ENCODE measurements at regions not wholly inside any gene's neighbourhood (a gene's known extent, or its start where the extent isn't known, plus 50 kb on each side); places are given as distances from the start of the nearest gene placed in this dataset.

DNA sequence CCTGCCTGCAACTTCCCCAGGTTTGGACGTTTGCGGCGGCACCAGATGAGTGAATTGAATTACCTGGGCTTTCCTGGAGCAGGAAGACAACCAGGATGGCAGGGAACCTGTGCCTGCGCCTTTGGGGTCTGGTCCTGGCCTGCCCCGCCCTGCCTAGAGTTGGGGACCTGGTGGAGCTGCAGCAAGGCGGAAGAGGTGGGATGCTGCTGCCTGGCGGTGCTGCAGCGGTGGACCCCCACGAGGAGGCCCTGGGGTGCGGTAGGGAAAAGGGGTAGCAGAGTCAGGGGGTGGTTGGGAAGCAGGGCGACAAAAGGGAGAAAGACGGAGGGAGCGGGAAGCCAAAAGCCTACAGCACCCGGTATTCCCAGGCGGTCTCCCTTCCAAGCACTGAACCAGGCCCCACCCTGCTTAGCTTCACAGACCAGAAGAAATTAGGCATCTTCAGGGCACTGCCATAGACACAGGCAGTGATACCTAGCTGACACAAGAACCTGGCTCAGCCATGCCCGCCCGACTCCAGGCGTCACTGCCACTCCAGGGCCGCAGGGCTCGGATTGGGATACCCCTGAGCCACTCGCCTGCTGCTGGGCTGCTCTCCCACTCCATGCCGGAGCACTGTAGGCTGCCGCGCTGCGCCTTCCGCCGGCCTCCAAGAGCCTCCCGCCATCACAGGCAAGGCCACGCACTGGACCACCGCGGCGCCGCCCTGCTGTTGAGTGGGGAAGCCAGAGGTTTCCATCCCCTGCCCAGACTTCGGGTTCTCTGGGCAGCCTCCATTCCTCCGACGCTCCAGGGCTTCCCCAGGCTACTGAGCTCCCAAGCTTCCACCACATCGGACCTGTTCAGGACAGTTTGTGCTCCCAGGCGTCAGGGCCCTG, 155.2 kb upstream of the ALG10B start:
- ChIA-PET POLR2A (ENCODE audit: partially characterized antibody) (no interaction called here), CTCF (ENCODE audit: partially characterized antibody) (no interaction called here)
- Histone ChIP-seq H3K14ac (ENCODE audit: insufficient read length) (no peak overlapping the region), H3K9me3 (ENCODE audit: insufficient read depth in 2 of 2, low read depth in 1 of 2, low read length in 1 of 2) (peaks cover 49 to 91% of the 10 kb centered on the region in 2 experiments), H3K9ac (replicated peaks in 1 of 4; ENCODE audit: extremely low read depth in 1 of 4, low read depth in 3 of 4, low read length in 3 of 4) (no peak overlapping the region), H3K56ac (replicated peaks; ENCODE audit: insufficient read length, low read depth, low read length) (no peak overlapping the region), H3K4ac (replicated peaks; ENCODE audit: insufficient read length, low read depth, low read length) (no peak overlapping the region), H2BK20ac (ENCODE audit: low read length) (no peak overlapping the region), H3K4me3 (ENCODE audit: extremely low read depth in 1 of 4, insufficient read depth in 2 of 4, low read depth in 3 of 4, low read length in 4 of 4) (no peak overlapping the region), H3K36me3 (ENCODE audit: control insufficient read depth in 2 of 4, insufficient read depth in 4 of 4, low read length in 3 of 4) (no peaks in the 10 kb centered on the region), H2AK5ac (ENCODE audit: low read depth, low read length) (no peak overlapping the region), H2BK120ac (replicated peaks; ENCODE audit: low read depth, low read length) (no peak overlapping the region), H2BK5ac (ENCODE audit: low read depth, low read length) (no peak overlapping the region), H2BK15ac (ENCODE audit: low read length) (no peak overlapping the region), H2BK12ac (ENCODE audit: low read depth, low read length) (no peak overlapping the region), H2AFZ (ENCODE audit: low read length) (no peak overlapping the region), H3K4me1 (replicated peaks in 1 of 4; ENCODE audit: control insufficient read depth in 3 of 4, insufficient read depth in 4 of 4, low read length in 3 of 4) (no peaks in the 10 kb centered on the region), H3K18ac (ENCODE audit: extremely low read depth, low read length) (no peak overlapping the region), H4K91ac (replicated peaks; ENCODE audit: insufficient read length, low read length) (no peak overlapping the region), H4K8ac (ENCODE audit: extremely low read depth, insufficient read depth, low read length) (no peak overlapping the region; the same call in 1 of the 2 replicates), H3K79me2 (ENCODE audit: control insufficient read depth in 1 of 2, insufficient read depth in 2 of 2, low read length in 2 of 2) (no peaks in the 10 kb centered on the region), H3K79me1 (ENCODE audit: low read depth, low read length) (no peaks in the 10 kb centered on the region), H3K23me2 (ENCODE audit: low read depth, low read length) (no peaks in the 10 kb centered on the region; the same call in 1 of the 2 replicates), H3K27ac (ENCODE audit: low read depth, low read length) (no peak overlapping the region), H3K27me3 (replicated peaks in 1 of 4; ENCODE audit: control insufficient read depth in 3 of 4, extremely low read depth in 1 of 4, insufficient read depth in 3 of 4, low read length in 3 of 4) (no peaks in the 10 kb centered on the region), H3K23ac (ENCODE audit: insufficient read length) (no peak overlapping the region), H4K5ac (ENCODE audit: insufficient read length, low read depth, low read length) (no peak overlapping the region), H4K20me1 (replicated peaks in 1 of 2; ENCODE audit: control insufficient read depth in 1 of 2, insufficient read depth in 2 of 2, low read length in 2 of 2) (no peaks in the 10 kb centered on the region), H3K4me2 (ENCODE audit: insufficient read depth in 1 of 2, low read depth in 2 of 2, low read length in 2 of 2) (no peak overlapping the region)
- FAIRE-seq (no peak), DNase-seq (ENCODE audit: low read depth in 1 of 2, low spot score in 2 of 2) (no peak)
- 86% methylated on average over 13 of the region's 38 CpGs; no CpG with 5 or more reads in 1 of the 2 experiments for WGBS, 2 experiments (ENCODE audit: extremely low coverage in 1 of 2, insufficient coverage in 1 of 2, insufficient read length in 1 of 2, insufficient replicate concordance in 2 of 2, low coverage in 1 of 2, low lambda C conversion rate in 2 of 2, missing lambda C conversion rate in 1 of 2)
- no peak for TF ChIP-seq CHD2 (IDR thresholded peaks at IDR 0.05; ENCODE audit: low read length)
- TF ChIP-seq TEAD4 (IDR thresholded peaks at IDR 0.05; ENCODE audit: low read depth, low read length) = no peak
- no peak for TF ChIP-seq SUZ12 (IDR thresholded peaks at IDR 0.05; ENCODE audit: low read length)
- TF ChIP-seq RXRA (IDR thresholded peaks at IDR 0.05; ENCODE audit: insufficient read depth, low read depth, low read length) = no peak
- TF ChIP-seq SIRT6 (IDR thresholded peaks at IDR 0.05; ENCODE audit: low read length) = no peak
- TF ChIP-seq NRF1 (IDR thresholded peaks at IDR 0.05; ENCODE audit: low read depth, low read length) = no peak
- no peak for TF ChIP-seq GTF2F1 (IDR thresholded peaks at IDR 0.05; ENCODE audit: borderline replicate concordance, low read depth, low read length)
